GM12892 (cell line): ENCODE measurements at regions not wholly inside any gene's neighbourhood (a gene's known extent, or its start where the extent isn't known, plus 50 kb on each side); places are given as distances from the start of the nearest gene placed in this dataset.

Source experiments
- DNase-seq: peaks from one replicate; pipeline ENCODE4 v3.0.0; 2011; ENCODE audit not compliant: insufficient read length
- FAIRE-seq: peaks from 2 replicates; lab custom pipeline; 2011; peaks lifted over from hg19 to GRCh38; lab: Jason Lieb, UNC
- POLR2A ChIP-seq: IDR thresholded peaks from 2 replicates; pipeline ENCODE4 v1.6.1; 2011; ENCODE audit warnings: low read depth, low read length, control low read depth
- POLR2AphosphoS5 ChIP-seq: IDR thresholded peaks from 2 replicates; pipeline ENCODE4 v1.6.1; 2011; ENCODE audit warnings: low read depth, low read length, control low read depth
- TAF1 ChIP-seq: IDR thresholded peaks from 2 replicates; pipeline ENCODE4 v1.6.1; 2011; ENCODE audit warnings: low read depth, mild to moderate bottlenecking, control low read depth, low read length, borderline replicate concordance

DNA sequence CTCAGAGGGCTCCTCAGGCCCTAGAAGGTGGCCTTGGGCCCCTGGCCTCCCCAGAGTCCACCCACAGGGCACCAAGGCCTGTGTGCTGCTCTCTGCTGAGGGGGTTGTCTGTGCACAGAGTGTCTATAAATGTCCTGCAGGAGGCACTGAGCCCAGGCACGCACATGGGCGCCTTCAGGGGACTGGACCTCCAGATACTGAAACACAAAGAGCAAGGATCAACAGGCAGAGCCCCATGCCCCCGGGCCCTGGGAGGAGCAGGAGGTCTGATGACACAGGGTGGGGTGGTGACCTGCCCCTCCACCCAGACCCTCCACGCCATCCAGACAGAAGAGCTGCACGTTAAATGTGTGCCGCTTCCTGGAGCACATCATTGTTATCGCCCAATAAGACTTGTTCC, 64.6 kb upstream of the SIMC1 start:
- DNase-seq (no peak), FAIRE-seq (no peak)
- TF ChIP-seq POLR2AphosphoS5 (no peak), POLR2A (no peak), TAF1 (no peak)

DNA sequence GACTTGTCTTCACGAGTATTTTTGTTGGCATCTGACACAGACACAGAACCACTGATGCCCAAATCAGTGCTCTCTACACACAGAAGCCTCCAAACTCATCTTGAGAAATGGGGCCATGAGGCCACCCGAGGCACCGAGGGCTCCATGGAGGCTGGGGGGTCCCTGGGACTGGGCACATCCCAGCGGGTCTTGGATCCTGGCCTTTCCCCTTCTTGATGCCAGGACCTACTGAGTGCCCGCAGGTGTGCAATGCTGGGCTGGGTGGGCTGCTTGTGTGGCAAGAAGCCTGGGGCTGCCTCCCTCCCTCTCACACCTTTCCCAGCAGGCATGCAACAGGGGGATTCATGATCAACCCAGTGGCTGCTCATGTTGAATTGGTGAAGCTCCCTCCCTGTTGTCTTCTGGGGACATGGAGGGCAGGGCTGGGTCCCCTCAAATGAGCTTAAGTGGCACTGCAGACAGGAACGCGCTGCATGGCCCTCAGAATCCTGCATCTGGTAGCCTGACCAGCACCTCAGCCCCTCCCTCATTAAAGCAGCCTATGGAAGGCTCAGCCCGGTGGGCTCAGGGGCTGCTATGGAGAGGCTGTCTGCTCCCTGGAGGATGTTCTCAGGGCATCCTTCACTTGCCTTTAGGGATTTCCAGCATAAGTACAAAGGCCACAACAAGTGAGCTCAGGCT, 63.7 kb upstream of the SIMC1 start:
- no peak for TF ChIP-seq TAF1
- TF ChIP-seq POLR2AphosphoS5 = no peak
- TF ChIP-seq POLR2A = no peak
- DNase-seq (no peak), FAIRE-seq (no peak)

- TF ChIP-seq POLR2A = no peak
- no peak for TF ChIP-seq TAF1
- TF ChIP-seq POLR2AphosphoS5 = no peak
- no peak for FAIRE-seq
- DNase-seq = no peak
Observed at GRCh38 chr5:176175101-176175852, 62.9 kb upstream of the SIMC1 start.

DNA sequence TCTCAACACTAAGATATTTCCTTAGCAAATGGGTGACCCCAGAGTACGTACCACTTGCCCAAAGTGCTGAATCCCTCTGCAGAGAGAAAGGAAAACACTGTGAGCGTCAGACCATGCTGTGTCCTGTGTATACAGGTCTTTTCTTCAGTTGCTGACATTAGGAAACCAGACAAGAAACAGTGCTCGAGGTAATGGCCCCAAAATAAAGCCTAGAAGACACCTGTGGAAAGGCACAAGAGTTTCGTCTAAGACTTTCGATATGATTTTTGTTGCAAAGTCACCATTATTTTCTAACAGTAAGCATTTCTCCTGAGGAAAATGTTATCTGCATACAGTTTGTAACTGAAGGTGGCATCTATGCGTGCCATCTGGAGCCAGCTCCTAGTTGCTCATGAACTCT, 62.0 kb upstream of the SIMC1 start:
- no peak for FAIRE-seq
- TF ChIP-seq TAF1 (no peak), POLR2A (no peak), POLR2AphosphoS5 (no peak)
- DNase-seq = no peak

DNA sequence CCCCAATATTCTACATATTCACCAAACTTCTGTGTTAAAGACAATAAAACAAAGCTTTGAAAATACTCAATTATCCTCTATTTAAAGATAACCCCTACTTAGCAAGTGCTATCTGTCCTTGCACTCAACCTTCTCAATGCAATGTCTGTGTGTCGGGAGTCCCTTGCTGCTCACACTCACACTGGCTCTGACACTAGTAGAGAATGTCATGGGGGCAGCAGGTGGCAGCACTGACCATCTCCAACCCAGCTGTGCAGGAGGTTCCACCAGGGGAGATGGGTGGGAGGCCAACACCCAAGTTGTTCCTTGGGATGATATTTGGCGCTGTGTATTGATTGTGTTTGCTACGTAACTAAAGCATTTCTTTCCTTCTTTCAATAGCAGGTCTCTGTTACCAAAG, 59.4 kb upstream of the SIMC1 start:
- TF ChIP-seq POLR2A (no peak), POLR2AphosphoS5 (no peak), TAF1 (no peak)
- DNase-seq (no peak), FAIRE-seq (no peak)

GRCh38 chr5:176180339-176180738, 57.9 kb upstream of the SIMC1 start:
- TF ChIP-seq TAF1 (no peak), POLR2AphosphoS5 (no peak), POLR2A (no peak)
- no peak for DNase-seq
- FAIRE-seq = no peak

DNA sequence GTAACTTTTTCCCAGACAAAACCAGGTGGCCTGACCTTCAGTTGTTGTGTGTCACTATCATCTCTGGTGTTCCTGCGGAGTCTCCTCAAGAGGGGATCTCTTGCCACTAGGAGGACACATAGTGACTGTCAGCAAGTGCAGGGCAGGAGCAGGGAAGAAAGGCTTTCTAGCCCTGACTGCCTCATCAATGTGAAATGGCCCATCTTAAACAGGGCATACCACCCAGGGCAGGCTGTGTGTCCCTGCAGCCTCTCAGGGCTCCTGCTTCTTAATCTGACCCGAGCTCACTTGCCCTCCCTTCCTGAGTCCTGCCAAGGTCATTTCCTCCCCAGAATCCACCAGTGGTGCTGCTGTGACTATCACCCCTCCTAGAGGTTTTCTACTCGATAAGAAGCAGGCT, 57.4 kb upstream of the SIMC1 start:
- DNase-seq = no peak
- TF ChIP-seq TAF1 (no peak), POLR2A (no peak), POLR2AphosphoS5 (no peak)
- no peak for FAIRE-seq

GRCh38 chr5:176181271-176181855, 56.9 kb upstream of the SIMC1 start:
- TF ChIP-seq POLR2AphosphoS5 (no peak), TAF1 (no peak), POLR2A (no peak)
- no peak for FAIRE-seq
- DNase-seq = no peak

- DNase-seq (no peak), FAIRE-seq (no peak)
- TF ChIP-seq POLR2A = no peak
- TF ChIP-seq TAF1 = no peak
- TF ChIP-seq POLR2AphosphoS5 = no peak
Observed at GRCh38 chr5:176183321-176184074, 54.7 kb upstream of the SIMC1 start.

- TF ChIP-seq TAF1 = no peak
- TF ChIP-seq POLR2AphosphoS5 = no peak
- TF ChIP-seq POLR2A = no peak
- FAIRE-seq (no peak), DNase-seq (no peak)
Observed at GRCh38 chr5:176184608-176185132, 53.6 kb upstream of the SIMC1 start.

DNA sequence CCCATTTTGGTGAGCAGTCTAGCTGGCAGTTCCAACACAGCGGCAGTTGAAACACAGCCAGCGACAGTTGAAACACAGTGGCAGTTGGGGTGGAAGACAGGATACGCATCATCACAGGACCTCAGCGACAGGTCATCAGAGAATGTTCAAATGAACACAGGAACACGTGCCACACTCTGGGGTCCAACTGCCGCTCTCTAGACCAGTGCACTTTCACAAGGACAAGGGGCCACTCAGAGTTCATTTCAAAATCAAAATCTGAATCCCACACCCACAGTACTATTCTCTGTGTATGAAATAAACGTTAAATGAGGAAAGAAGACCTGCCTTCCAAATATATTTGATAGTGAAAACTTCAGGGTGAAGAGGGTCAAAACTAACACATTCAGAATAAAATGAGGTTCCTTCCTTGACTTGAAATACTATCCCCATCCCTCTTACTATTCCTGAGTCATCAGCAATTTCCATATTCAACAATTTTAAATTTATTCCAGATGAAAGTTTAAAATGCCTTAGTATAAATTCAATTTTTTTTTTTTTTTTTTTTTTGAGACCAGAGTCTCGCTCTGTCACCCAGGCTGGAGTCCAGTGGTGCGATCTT, 53.0 kb upstream of the SIMC1 start:
- FAIRE-seq (no peak), DNase-seq (no peak)
- TF ChIP-seq TAF1 = no peak
- TF ChIP-seq POLR2A = no peak
- no peak for TF ChIP-seq POLR2AphosphoS5

DNA sequence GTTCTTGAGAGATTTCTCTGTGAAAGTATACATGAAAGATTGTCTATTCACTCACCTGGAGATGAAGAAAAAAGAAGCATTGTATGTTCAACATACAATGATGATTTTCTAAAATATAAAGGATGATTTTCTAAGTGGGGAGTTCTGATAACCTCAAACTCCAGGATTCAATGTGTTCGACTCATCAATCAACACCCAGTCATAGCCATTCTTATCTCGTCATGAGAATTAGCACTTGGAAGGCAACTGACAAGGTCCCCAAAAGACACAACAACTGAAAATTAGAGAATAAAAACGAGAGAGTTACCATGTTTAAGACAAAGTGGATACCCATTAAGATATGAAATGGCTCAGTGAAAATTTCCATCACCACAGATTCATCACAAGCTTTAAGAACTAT, 52.1 kb upstream of the SIMC1 start:
- no peak for DNase-seq
- FAIRE-seq = no peak
- TF ChIP-seq TAF1 (no peak), POLR2AphosphoS5 (no peak), POLR2A (no peak)
